WERI-Rb-1 (cell line): ENCODE measurements at regions not wholly inside any gene's neighbourhood (a gene's known extent, or its start where the extent isn't known, plus 50 kb on each side); places are given as distances from the start of the nearest gene placed in this dataset.

Experiments
- DNase-seq: peaks from one replicate; pipeline ENCODE4 v3.0.0-alpha.2; 2020
- H3K27ac ChIP-seq: fragments of 250-450 bp; sonication (Bioruptor Pico); 2 replicates; pipeline ENCODE4 v1.5.1; 2020; ENCODE audit warnings: mild to moderate bottlenecking, moderate library complexity
- H3K27me3 ChIP-seq: fragments of 250-450 bp; sonication (Bioruptor Pico); 2 replicates; pipeline ENCODE4 v1.5.1; 2021; ENCODE audit warnings: mild to moderate bottlenecking, low read depth, moderate library complexity; ENCODE audit not compliant: insufficient read depth, severe bottlenecking
- H3K36me3 ChIP-seq: fragments of 250-450 bp; sonication (Bioruptor Pico); 2 replicates; pipeline ENCODE4 v1.5.1; 2020; ENCODE audit warnings: mild to moderate bottlenecking, moderate library complexity
- H3K4me3 ChIP-seq: 2 replicates; pipeline ENCODE4 v1.5.1; 2011; ENCODE audit warnings: low read depth, mild to moderate bottlenecking, control low read depth, low read length
- H3K9me3 ChIP-seq: fragments of 250-450 bp; sonication (Bioruptor Pico); 2 replicates; pipeline ENCODE4 v1.5.1; 2021; ENCODE audit warnings: mild to moderate bottlenecking, moderate library complexity; ENCODE audit not compliant: severe bottlenecking
- CTCF ChIP-seq: IDR thresholded peaks from 2 replicates; pipeline ENCODE4 v1.5.1; 2011; ENCODE audit warnings: low read depth, mild to moderate bottlenecking, control low read depth, inconsistent platforms, low read length

- DNase-seq, result no peak
- H3K27me3 ChIP-seq, result no peaks in the 10 kb centered on the region
- TF ChIP-seq CTCF, result no peak
- no peak overlapping the region for H3K4me3 ChIP-seq
- H3K9me3 ChIP-seq, result no peaks in the 10 kb centered on the region
- no peak overlapping the region for H3K27ac ChIP-seq
- no peaks in the 10 kb centered on the region for H3K36me3 ChIP-seq
Observed at GRCh38 chr6:81304466-81304865, 448.0 kb downstream of the TENT5A start.

GRCh38 chr6:81300961-81301360 lies 451.5 kb downstream of the TENT5A start:
- no peak for DNase-seq
- H3K4me3 ChIP-seq, result no peak overlapping the region
- TF ChIP-seq CTCF, result no peak
- no peaks in the 10 kb centered on the region for H3K9me3 ChIP-seq
- H3K27me3 ChIP-seq, result no peaks in the 10 kb centered on the region
- H3K36me3 ChIP-seq, result no peaks in the 10 kb centered on the region
- H3K27ac ChIP-seq, result no peak overlapping the region

- Histone ChIP-seq H3K27me3 (no peaks in the 10 kb centered on the region), H3K27ac (no peak overlapping the region)
Observed at GRCh38 chr6:81298751-81299150, 453.7 kb downstream of the TENT5A start.

GRCh38 chr6:81295310-81295709 lies 457.2 kb downstream of the TENT5A start:
- no peaks in the 10 kb centered on the region for H3K27me3 ChIP-seq
- no peaks in the 10 kb centered on the region for H3K9me3 ChIP-seq
- no peak overlapping the region for H3K27ac ChIP-seq
- H3K4me3 ChIP-seq, result no peak overlapping the region
- no peak for TF ChIP-seq CTCF
- DNase-seq, result no peak
- H3K36me3 ChIP-seq, result no peaks in the 10 kb centered on the region

More at GRCh38 chr6:81298751-81299150, 453.7 kb downstream of the TENT5A start:
- DNase-seq, result no peak
- H3K9me3 ChIP-seq, result no peaks in the 10 kb centered on the region
- TF ChIP-seq CTCF, result no peak
- no peak overlapping the region for H3K4me3 ChIP-seq
- H3K36me3 ChIP-seq, result no peaks in the 10 kb centered on the region

- TF ChIP-seq CTCF, result no peak
- H3K4me3 ChIP-seq, result no peak overlapping the region
- no peak overlapping the region for H3K27ac ChIP-seq
- H3K36me3 ChIP-seq, result no peaks in the 10 kb centered on the region
- no peaks in the 10 kb centered on the region for H3K9me3 ChIP-seq
- no peak for DNase-seq
- no peaks in the 10 kb centered on the region for H3K27me3 ChIP-seq
Observed at GRCh38 chr6:81293896-81294295, 458.6 kb downstream of the TENT5A start.

GRCh38 chr6:81289229-81289628 lies 463.3 kb downstream of the TENT5A start:
- no peak overlapping the region for H3K4me3 ChIP-seq
- no peak for TF ChIP-seq CTCF
- H3K27ac ChIP-seq, result no peak overlapping the region
- H3K27me3 ChIP-seq, result no peaks in the 10 kb centered on the region
- DNase-seq, result no peak
- H3K36me3 ChIP-seq, result no peaks in the 10 kb centered on the region
- no peaks in the 10 kb centered on the region for H3K9me3 ChIP-seq
